Activated naive CD8-positive, alpha-beta T cell treated with anti-CD3 and anti-CD28 coated beads, Interleukin-2, amount 10 ng/mL, durations not matched to agents 7 days and 5 days (primary cell): ENCODE measurements at regions not wholly inside any gene's neighbourhood (a gene's known extent, or its start where the extent isn't known, plus 50 kb on each side); places are given as distances from the start of the nearest gene placed in this dataset.
"Not testable (repeated sequence)": the region's sequence is repeated elsewhere in the genome, so short reads cannot be mapped to it uniquely, and the experiment has no call there.

Source experiments
- ATAC-seq: fragments of 150-1000 bp; cut with Tn5 transposase; one replicate; pipeline ENCODE4 v1.10.0; 2021; ENCODE audit warnings: low read depth, moderate library complexity
- POLR2A ChIA-PET: fragments of 350-600 bp; sonication (Branson Sonifier 250); formaldehyde crosslinking; loops from one replicate; lab custom pipeline; 2021; ENCODE audit warnings: antibody characterized with exemption; lab: Charles Lee
- DNase-seq: peaks from one replicate; pipeline ENCODE4 v3.0.0; 2021
- H3K27ac Mint-ChIP-seq: one replicate; pipeline ENCODE4 v1.8.0; 2022; ENCODE audit warnings: mild to moderate bottlenecking, mixed read lengths
- H3K27me3 Mint-ChIP-seq: one replicate; pipeline ENCODE4 v1.8.0; 2022; ENCODE audit warnings: mild to moderate bottlenecking, moderate library complexity, mixed read lengths
- H3K36me3 Mint-ChIP-seq: one replicate; pipeline ENCODE4 v1.8.0; 2021; ENCODE audit warnings: mild to moderate bottlenecking, mixed read lengths
- H3K4me1 Mint-ChIP-seq: one replicate; pipeline ENCODE4 v1.8.0; 2021; ENCODE audit warnings: mixed read lengths
- H3K4me3 Mint-ChIP-seq: one replicate; pipeline ENCODE4 v1.8.0; 2022; ENCODE audit warnings: mild to moderate bottlenecking, moderate library complexity, mixed read lengths
- H3K9me3 Mint-ChIP-seq: one replicate; pipeline ENCODE4 v1.8.0; 2021; ENCODE audit warnings: mixed read lengths

DNA sequence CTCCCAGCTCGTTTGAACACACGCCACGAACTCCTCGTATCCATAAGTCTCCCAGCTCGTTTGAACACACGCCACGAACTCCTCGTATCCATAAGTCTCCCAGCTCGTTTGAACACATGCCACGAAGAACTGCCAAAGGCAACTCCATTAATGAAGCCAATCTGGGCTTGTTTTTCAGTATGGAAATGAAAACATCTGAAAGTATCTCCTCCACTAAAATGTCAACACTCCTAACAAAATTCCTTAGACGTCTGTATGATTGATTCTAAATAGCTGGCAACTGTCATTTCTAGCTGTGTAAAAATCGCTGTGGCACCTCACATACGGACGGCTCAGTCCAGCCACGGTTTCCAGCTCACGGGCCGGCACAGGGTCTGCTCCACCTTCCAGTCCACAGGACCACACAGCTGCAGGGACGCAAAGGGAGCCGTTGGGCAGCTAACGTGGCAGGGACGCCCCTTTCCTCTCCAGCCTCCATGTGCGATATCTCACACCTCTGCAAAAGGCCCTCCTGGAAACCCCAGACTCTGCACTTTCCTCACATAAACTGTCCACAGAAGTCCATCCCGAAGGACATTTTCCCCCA lies 67.1 kb upstream of the METRNL start:
- peak overlapping the region; percentile 27 for H3K27ac Mint-ChIP-seq
- no peaks in the 10 kb centered on the region for H3K9me3 Mint-ChIP-seq
- ATAC-seq (no peak), DNase-seq (no peak)
- H3K4me1 Mint-ChIP-seq: peaks cover 2% of the 10 kb centered on the region
- H3K4me3 Mint-ChIP-seq: no peak overlapping the region
- peaks cover 3% of the 10 kb centered on the region for H3K36me3 Mint-ChIP-seq
- H3K27me3 Mint-ChIP-seq: no peaks in the 10 kb centered on the region
- POLR2A ChIA-PET: no interaction called here

DNA sequence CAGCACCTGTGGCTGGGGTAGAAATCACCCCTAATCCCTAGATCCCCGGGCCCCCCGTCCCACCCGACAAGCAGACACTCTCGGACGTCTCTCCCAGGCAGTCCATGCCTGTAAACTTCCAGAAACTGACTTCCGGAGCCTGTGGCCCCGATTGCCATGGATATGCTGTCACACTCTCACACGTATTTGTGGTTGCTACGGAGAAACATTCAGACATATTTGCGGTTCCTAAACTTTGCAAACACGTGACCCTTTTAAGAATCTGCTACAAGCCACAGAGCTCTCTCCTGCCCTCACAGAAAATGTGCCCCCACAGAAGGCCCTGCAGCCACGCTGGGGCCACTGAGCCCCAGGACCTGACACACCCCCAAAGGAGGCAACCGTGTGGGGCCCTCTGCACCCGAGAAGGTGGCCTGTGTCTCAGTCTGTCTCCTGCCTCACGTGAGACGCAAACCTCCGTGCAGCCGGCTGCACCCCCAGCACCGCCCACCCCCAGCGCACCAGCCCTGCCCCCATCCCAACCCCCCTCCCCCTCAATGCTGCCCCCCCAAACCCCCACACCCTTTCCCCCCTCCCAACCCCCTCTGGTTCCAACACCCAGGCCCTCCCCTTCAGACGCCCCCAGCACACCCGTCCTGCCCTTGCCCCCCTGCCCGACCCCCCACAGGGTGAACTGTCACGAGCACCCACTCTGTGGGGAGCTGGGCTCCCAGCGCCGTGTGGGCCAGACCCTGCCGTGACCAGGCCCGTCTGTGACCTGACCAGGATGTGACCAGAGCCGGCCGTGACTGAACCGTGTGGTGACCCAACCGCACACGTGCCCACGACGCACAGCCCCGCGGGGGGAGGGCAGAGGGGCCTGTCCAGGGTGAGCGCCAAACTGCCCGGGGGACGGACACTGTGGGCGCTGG lies 66.3 kb upstream of the METRNL start:
- DNase-seq (no peak), ATAC-seq (no peak)
- no peak overlapping the region for H3K4me3 Mint-ChIP-seq
- no peaks in the 10 kb centered on the region for H3K4me1 Mint-ChIP-seq
- no peaks in the 10 kb centered on the region for H3K27me3 Mint-ChIP-seq
- no peaks in the 10 kb centered on the region for H3K9me3 Mint-ChIP-seq
- POLR2A ChIA-PET: no interaction called here
- H3K36me3 Mint-ChIP-seq: peaks cover 3% of the 10 kb centered on the region
- H3K27ac Mint-ChIP-seq: peak overlapping the region; percentile 27

DNA sequence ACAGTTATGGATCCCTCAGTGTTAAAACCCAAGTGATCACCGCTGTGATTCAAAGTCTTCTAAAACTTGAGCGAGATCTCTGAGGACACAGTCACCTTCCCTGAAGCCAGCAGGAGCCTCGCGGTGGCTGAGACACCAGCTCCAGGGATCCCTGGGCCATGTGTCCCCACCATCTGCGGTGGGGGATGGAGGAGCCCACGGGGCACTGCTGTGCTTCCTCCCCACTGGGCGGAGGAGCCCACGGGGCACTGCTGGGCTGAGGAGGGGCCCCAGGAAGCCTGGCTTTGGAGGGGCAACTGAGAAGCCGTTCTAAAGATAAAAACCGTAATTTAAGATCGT lies 65.7 kb upstream of the METRNL start:
- Mint-ChIP-seq H3K27ac (no peak overlapping the region), H3K4me1 (no peaks in the 10 kb centered on the region), H3K4me3 (no peak overlapping the region), H3K36me3 (peaks cover 3% of the 10 kb centered on the region), H3K27me3 (no peaks in the 10 kb centered on the region), H3K9me3 (no peaks in the 10 kb centered on the region)
- no peak for DNase-seq
- POLR2A ChIA-PET: no interaction called here
- no peak for ATAC-seq

DNA sequence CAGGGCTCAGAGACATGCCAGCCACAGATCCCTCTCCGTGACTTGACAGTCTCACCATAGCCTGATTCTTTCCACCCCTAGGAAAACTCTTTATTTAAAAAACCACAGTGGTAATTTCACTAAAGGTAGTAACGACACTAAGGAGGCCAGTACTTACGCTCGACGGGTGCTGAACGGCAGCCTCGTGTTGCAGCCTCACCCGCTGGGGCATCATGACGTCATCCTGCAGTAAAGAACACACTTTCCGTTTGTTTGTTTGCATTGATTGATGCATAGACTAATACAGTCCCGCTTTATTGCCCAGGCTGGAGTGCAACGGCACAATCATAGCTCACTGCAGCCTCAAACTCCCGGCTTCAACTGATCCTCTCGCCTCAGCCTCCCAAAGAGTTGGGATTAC lies 65.1 kb upstream of the METRNL start:
- no peaks in the 10 kb centered on the region for H3K27me3 Mint-ChIP-seq

DNA sequence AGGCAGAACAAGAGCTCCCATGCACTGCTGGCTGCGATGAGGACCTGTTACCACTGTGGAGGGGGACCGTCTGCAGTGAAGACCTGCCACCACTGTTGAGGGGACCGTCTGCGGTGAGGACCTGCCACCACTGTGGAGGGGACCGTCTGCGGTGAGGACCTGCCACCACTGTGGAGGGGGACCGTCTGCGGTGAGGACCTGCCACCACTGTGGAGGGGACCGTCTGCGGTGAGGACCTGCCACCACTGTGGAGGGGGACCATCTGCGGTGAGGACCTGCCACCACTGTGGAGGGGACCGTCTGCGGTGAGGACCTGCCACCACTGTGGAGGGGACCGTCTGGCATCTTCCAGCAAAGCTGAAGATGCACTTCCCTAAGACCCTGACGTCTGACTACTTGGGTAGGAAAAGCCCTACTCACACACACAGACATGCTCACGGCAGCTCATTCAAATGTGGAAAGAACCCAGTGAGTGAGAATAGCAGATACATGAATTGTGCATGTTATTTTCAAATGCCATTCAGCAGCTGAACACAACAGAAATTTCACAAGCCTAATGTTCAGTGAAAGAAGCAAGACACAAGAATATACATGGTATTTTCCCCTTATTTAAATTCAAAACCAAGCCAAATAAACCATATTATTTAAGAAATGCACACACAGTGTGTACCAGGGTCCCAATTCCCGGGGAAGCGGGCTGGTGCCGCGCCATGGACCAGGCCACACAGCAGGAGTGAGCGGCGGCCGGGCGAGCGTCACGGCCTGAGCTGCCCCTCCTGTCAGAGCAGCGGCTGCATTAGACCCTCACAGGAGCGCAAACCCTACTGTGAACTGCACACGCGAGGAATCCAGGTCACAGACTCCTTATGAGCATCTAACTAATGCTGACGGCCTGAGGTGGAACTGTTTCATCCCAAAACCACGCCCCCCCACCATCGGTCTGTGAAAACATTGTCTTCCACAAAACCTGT lies 64.2 kb upstream of the METRNL start:
- ATAC-seq (no peak), DNase-seq (no peak)
- H3K36me3 Mint-ChIP-seq: peaks cover 3% of the 10 kb centered on the region
- POLR2A ChIA-PET: no interaction called here
- H3K27me3 Mint-ChIP-seq: no peaks in the 10 kb centered on the region
- no peak overlapping the region for H3K27ac Mint-ChIP-seq
- no peaks in the 10 kb centered on the region for H3K4me1 Mint-ChIP-seq
- no peaks in the 10 kb centered on the region for H3K9me3 Mint-ChIP-seq
- no peak overlapping the region for H3K4me3 Mint-ChIP-seq

More for the DNA sequence above, 65.1 kb upstream of the METRNL start:
- POLR2A ChIA-PET: no interaction called here
- peaks cover 3% of the 10 kb centered on the region for H3K36me3 Mint-ChIP-seq
- H3K4me1 Mint-ChIP-seq: no peaks in the 10 kb centered on the region
- DNase-seq (no peak), ATAC-seq (no peak)
- H3K9me3 Mint-ChIP-seq: no peaks in the 10 kb centered on the region
- no peak overlapping the region for H3K27ac Mint-ChIP-seq
- H3K4me3 Mint-ChIP-seq: no peak overlapping the region

DNA sequence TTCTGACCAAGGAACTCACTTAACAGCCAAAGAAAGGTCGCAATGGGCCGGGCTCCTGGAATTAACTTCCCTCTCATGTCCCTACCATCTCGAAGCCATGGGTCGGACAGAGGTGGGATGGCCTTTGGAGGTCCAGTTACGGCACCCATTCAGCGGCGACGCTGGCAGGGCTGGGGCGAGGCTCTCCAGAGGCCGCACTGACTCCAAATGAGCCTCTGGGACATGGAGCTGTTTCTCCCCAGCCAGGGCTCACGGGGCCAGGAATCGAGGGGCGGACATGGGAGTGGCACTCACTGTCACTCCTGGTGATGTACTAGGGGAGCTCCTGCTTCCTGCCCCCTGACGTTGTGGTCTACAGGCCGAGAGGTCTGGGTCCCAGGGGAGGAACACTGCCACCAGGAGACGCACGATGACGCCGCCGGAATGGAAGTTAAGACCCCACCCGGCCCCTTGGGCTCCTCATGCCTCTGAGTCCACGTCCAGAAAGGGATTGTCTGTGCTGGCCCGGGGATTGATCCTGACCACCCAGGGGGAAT lies 60.7 kb upstream of the METRNL start:
- Mint-ChIP-seq H3K27ac (no peak overlapping the region), H3K4me1 (peaks cover 2% of the 10 kb centered on the region), H3K27me3 (no peaks in the 10 kb centered on the region), H3K36me3 (peaks cover 3% of the 10 kb centered on the region), H3K4me3 (no peak overlapping the region), H3K9me3 (no peaks in the 10 kb centered on the region)
- POLR2A ChIA-PET: no interaction called here
- no peak for ATAC-seq
- no peak for DNase-seq

DNA sequence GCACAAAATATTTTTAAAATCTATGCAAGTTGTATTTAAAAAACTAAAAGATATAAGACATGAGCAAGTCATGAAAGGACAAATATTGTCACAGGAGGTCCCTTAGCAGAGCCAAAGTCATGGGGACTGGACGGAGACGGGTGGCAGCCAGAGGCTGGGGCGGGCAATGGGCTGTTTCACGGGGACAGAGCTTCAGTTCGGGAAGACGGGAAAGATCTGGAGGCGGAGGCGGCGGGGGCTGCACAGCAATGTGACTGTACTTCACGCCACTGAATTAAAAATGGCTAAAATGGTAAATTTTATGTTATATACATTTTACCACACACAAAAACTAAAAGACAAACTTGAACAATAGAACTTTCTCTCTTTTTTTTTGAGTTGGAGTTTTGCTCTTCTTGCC lies 60.0 kb upstream of the METRNL start:
- Mint-ChIP-seq H3K4me3 (no peak overlapping the region), H3K36me3 (peaks cover 3% of the 10 kb centered on the region), H3K9me3 (no peaks in the 10 kb centered on the region), H3K4me1 (peaks cover 6% of the 10 kb centered on the region), H3K27me3 (no peaks in the 10 kb centered on the region), H3K27ac (no peak overlapping the region)
- no peak for DNase-seq
- no peak for ATAC-seq
- POLR2A ChIA-PET: no interaction called here

DNA sequence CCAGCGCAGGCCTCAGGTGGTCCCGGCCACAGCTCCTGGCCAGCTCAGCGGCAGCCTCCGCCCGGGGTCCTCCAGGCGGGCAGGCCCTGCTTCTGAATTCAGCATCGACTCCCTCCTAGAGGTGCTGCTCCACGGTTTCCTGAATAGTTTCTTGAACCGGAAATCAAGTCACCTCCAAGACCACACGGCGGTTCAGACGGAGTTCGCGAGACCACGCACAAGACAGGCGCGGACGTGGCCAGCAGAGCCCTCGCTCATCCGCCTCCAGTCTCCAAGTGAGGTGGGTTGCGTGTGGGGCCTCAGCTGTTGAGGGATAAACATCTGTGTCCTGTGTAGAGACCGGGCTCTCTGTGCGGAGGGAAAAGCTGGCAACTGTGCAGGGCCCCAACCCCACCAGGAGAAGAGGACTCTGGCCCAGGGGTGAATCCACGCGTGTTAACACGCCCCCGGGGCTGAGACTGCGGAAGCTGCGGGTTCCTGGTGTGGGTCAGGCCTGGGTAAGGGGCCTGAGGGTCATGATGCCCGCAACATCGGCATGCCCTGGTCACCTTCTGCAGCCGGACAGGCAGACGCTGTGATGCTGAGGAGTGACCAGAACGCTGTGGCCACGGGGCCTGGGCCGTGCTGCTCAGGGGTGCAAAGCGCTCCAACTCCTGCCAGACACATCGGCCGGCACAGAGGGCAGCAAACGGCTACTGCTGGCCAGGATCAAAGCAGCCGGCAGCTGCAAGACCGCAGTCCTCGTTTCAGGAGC lies 55.0 kb upstream of the METRNL start:
- POLR2A ChIA-PET: interaction anchor here (0.7 kb wide), 1 partner anchor 46 kb away, joined by 3 read pairs; no protein-coding TSS in a partner anchor
- peaks cover 21% of the 10 kb centered on the region for H3K4me1 Mint-ChIP-seq
- H3K4me3 Mint-ChIP-seq: peak overlapping the region; percentile 17
- ATAC-seq (peak; percentile 53), DNase-seq (peak; percentile 47)
- no peak overlapping the region for H3K27ac Mint-ChIP-seq
- peaks cover 1% of the 10 kb centered on the region for H3K36me3 Mint-ChIP-seq
- H3K9me3 Mint-ChIP-seq: no peaks in the 10 kb centered on the region
- peaks cover 3% of the 10 kb centered on the region for H3K27me3 Mint-ChIP-seq

DNA sequence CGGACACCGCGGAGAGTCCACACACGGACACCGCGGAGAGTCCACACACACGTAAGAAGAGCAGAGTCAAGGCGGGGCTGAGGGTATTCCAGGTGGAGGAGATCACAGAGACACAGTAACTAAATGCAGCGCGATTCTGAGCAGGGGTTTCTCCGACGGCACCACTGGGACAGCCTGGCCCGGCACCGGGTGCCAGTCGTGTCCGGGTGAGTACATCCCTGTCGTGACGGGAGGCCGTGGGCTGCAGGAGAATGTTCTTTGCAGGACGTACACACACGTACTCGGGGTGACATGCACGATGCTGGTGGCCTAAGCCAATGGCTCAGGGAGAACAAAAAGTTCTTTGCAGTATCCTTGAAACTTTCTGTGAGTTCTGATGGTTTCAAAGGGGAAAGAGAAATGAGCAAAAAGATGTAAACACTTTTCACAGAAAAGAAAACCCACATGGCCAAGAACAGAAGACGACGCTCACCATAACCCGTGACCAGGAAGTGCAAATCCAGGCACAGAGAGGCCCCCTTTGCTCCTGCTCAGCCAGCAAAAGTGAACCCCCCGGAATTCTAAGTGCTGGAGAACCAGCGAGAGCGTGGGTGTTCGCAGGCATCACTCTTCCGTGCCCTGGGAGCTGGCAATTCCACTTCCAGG lies 53.7 kb upstream of the METRNL start:
- POLR2A ChIA-PET: interaction anchor here (1.1 kb wide), 1 partner anchor 23 kb away, joined by 3 read pairs; no protein-coding TSS in a partner anchor
- DNase-seq (no peak), ATAC-seq (peak; percentile 19)
- Mint-ChIP-seq H3K9me3 (no peaks in the 10 kb centered on the region), H3K27ac (peak overlapping the region; percentile 13), H3K27me3 (peaks cover 3% of the 10 kb centered on the region), H3K4me1 (peaks cover 21% of the 10 kb centered on the region), H3K36me3 (peaks cover 1% of the 10 kb centered on the region), H3K4me3 (peak overlapping the region; percentile 57)

DNA sequence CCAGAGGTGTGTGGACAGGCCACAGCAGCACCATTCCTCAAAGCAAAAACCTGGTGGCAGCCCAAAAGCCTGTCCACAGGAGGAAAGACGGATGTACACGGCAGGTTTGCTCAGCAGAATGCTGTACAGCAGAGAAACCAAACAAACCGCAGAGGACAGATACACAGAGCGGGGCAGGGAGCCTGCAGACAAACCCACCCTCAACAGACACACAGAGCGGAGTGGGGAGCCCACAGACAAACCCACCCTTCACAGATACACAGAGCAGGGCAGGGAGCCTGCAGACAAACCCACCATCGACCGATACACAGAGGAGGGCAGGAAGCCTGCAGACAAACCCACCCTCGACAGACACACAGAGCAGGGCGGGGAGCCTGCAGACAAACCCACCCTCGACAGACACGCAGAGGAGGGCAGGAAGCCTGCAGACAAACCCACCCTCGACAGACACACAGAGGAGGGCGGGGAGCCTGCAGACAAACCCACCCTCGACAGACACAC lies 53.0 kb upstream of the METRNL start:
- no peak for DNase-seq
- peak; percentile 65 for ATAC-seq
- Mint-ChIP-seq H3K9me3 (no peaks in the 10 kb centered on the region), H3K27me3 (peaks cover 3% of the 10 kb centered on the region), H3K4me3 (peak overlapping the region; percentile 57), H3K4me1 (peaks cover 21% of the 10 kb centered on the region), H3K27ac (peak overlapping the region; percentile 3), H3K36me3 (peaks cover 1% of the 10 kb centered on the region)
- POLR2A ChIA-PET: interaction anchor here (1.1 kb wide), 1 partner anchor 22 kb away, joined by 3 read pairs; no protein-coding TSS in a partner anchor

DNA sequence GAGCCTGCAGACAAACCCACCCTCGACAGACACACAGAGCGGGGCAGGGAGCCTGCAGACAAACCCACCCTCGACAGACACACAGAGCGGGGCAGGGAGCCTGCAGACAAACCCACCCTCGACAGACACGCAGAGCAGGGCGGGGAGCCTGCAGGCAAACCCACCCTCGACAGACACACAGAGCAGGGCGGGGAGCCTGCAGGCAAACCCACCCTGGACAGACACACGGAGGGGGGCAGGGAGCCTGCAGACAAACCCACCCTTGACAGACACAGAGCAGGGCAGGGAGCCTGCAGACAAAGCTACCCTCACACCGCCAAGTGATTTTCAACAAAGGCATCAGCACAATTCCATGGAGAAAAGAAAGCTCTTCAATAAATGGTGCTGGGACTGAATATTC lies 52.5 kb upstream of the METRNL start:
- not testable (repeated sequence) for H3K36me3 Mint-ChIP-seq, DNase-seq, ATAC-seq, H3K9me3 Mint-ChIP-seq, H3K27me3 Mint-ChIP-seq, H3K4me3 Mint-ChIP-seq, H3K27ac Mint-ChIP-seq
- H3K4me1 Mint-ChIP-seq: peaks cover 21% of the 10 kb centered on the region
- POLR2A ChIA-PET: interaction anchor here (1.1 kb wide), 1 partner anchor 22 kb away, joined by 3 read pairs; no protein-coding TSS in a partner anchor

DNA sequence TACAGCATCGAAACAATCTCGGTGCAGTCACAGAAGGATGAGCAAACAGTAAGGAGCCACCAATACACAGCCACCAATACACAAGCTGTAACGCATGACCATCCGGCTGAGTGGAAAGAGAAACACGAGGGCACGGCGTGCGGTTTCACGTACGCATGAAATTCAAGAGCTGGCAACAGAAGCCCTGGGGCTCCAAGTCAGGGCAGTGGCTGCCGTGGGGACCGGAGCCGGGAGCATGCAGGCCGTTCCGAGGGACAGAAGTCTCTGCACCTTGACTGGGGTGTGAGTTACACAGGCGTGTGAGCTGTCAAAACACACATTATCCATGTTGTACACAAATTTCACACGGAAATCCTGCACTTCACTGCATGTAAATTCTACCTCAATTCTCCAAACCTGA lies 50.6 kb upstream of the METRNL start:
- ATAC-seq (no peak), DNase-seq (no peak)
- Mint-ChIP-seq H3K36me3 (peaks cover 4% of the 10 kb centered on the region), H3K4me1 (peaks cover 18% of the 10 kb centered on the region), H3K27me3 (peaks cover 3% of the 10 kb centered on the region), H3K27ac (no peak overlapping the region), H3K4me3 (no peak overlapping the region), H3K9me3 (no peaks in the 10 kb centered on the region)
- POLR2A ChIA-PET: interaction anchor here (1.2 kb wide), 1 partner anchor 20 kb away, joined by 3 read pairs; no protein-coding TSS in a partner anchor
